Ovary (tissue), 1 donor: ENCODE measurements at regions not wholly inside any gene's neighbourhood (a gene's known extent, or its start where the extent isn't known, plus 50 kb on each side); places are given as distances from the start of the nearest gene placed in this dataset.

Experiments used
- EP300 ChIP-seq: sonication (generic); formaldehyde crosslinking; IDR thresholded peaks from one replicate; pipeline ENCODE4 v1.6.1; 2017; ENCODE audit warnings: antibody characterized with exemption
- POLR2A ChIP-seq: fragments of 450-650 bp; IDR thresholded peaks from one replicate; pipeline ENCODE4 v1.6.1; 2017; ENCODE audit warnings: antibody characterized with exemption, mild to moderate bottlenecking, moderate library complexity

DNA sequence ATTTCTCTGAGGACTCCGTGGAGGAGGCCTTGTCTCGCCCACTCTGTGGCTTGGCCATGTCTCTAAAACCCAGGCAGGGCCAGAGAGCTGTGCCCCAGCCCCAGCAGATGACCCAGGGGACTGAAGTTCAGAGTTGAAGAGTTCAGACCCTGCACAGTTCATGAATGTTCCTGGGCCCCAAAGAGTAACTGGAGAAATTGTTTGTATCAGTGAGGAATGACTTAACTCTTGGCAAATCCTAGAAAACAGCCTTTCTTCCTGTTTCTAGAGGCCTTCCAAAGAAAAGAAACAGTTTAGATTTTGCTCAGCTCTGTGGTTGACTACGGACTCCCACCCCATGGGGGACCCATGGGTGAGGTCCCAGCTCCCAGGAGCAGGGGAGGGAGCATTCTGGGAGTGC, 62.1 kb upstream of the EYA2 start:
- no peak for TF ChIP-seq POLR2A
- TF ChIP-seq EP300, result no peak
